ENCODE measurements at regions not wholly inside any gene's neighbourhood (a gene's known extent, or its start where the extent isn't known, plus 50 kb on each side); places are given as distances from the start of the nearest gene placed in this dataset.

GRCh38 chr1:29749024-29749945 is 513.0 kb downstream of the PTPRU start:
- WGBS, 2 donors = 56 to 64% methylated on average over 5 to 6 of the region's 6 CpGs
- Histone ChIP-seq H3K4me3 (no peak overlapping the region), H3K4me1 (no peaks in the 10 kb centered on the region), H3K27ac (no peak overlapping the region), H3K36me3 (no peaks in the 10 kb centered on the region), H3K9me3 (no peaks in the 10 kb centered on the region), H3K27me3 (no peaks in the 10 kb centered on the region)
- TF ChIP-seq CTCF (IDR thresholded peaks at IDR 0.05) (no peak), EP300 (IDR thresholded peaks at IDR 0.05) (no peak), POLR2AphosphoS5 (IDR thresholded peaks at IDR 0.05) (no peak), POLR2A (IDR thresholded peaks at IDR 0.05) (no peak)
- DNase-seq = no peak
- no peak for ATAC-seq (ENCODE audit: low FRiP score in 2 of 2)

- no peaks in the 10 kb centered on the region for H3K27me3 ChIP-seq
- H3K36me3 ChIP-seq = no peaks in the 10 kb centered on the region
- H3K4me1 ChIP-seq = no peaks in the 10 kb centered on the region
- H3K4me3 ChIP-seq = no peak overlapping the region
- no peak for ATAC-seq (ENCODE audit: low FRiP score in 2 of 2)
- TF ChIP-seq POLR2AphosphoS5 (IDR thresholded peaks at IDR 0.05) = no peak
- no peak for TF ChIP-seq EP300 (IDR thresholded peaks at IDR 0.05)
- TF ChIP-seq POLR2A (IDR thresholded peaks at IDR 0.05) = no peak
- no peak for TF ChIP-seq CTCF (IDR thresholded peaks at IDR 0.05)
- H3K9me3 ChIP-seq = no peaks in the 10 kb centered on the region
- H3K27ac ChIP-seq = no peak overlapping the region
- DNase-seq = no peak
- 84 to 91% methylated on average over 2 to 3 of the region's 3 CpGs for WGBS, 2 donors
Measured at GRCh38 chr1:29747196-29747595, 510.9 kb downstream of the PTPRU start.

GRCh38 chr1:29746076-29746665 is 509.8 kb downstream of the PTPRU start:
- H3K9me3 ChIP-seq = no peaks in the 10 kb centered on the region
- no peaks in the 10 kb centered on the region for H3K27me3 ChIP-seq
- 81% methylated on average over 5 of the region's 5 CpGs; no CpG with 5 or more reads in 1 of the 2 donors for WGBS, 2 donors
- no peak for ATAC-seq (ENCODE audit: low FRiP score in 2 of 2)
- no peak overlapping the region for H3K27ac ChIP-seq
- TF ChIP-seq CTCF (IDR thresholded peaks at IDR 0.05) (no peak), POLR2AphosphoS5 (IDR thresholded peaks at IDR 0.05) (no peak), POLR2A (IDR thresholded peaks at IDR 0.05) (no peak), EP300 (IDR thresholded peaks at IDR 0.05) (no peak)
- no peaks in the 10 kb centered on the region for H3K4me1 ChIP-seq
- H3K4me3 ChIP-seq = no peak overlapping the region
- DNase-seq = no peak
- H3K36me3 ChIP-seq = no peaks in the 10 kb centered on the region

- Histone ChIP-seq H3K4me1 (no peaks in the 10 kb centered on the region), H3K4me3 (no peak overlapping the region), H3K27me3 (no peaks in the 10 kb centered on the region), H3K27ac (no peak overlapping the region), H3K9me3 (no peaks in the 10 kb centered on the region), H3K36me3 (no peaks in the 10 kb centered on the region)
- ATAC-seq (ENCODE audit: low FRiP score in 2 of 2) = no peak
- DNase-seq = no peak
- TF ChIP-seq CTCF (IDR thresholded peaks at IDR 0.05) (no peak), POLR2AphosphoS5 (IDR thresholded peaks at IDR 0.05) (no peak), EP300 (IDR thresholded peaks at IDR 0.05) (no peak), POLR2A (IDR thresholded peaks at IDR 0.05) (no peak)
- 37 to 57% methylated on average over 4 to 6 of the region's 6 CpGs for WGBS, 2 donors
Measured at GRCh38 chr1:29744684-29745490, 508.6 kb downstream of the PTPRU start.

All from upper lobe of left lung (tissue), 6 donors.